IMR-90 (cell line): ENCODE measurements at regions not wholly inside any gene's neighbourhood (a gene's known extent, or its start where the extent isn't known, plus 50 kb on each side); places are given as distances from the start of the nearest gene placed in this dataset.

Experiments
- ATAC-seq: fragments of 200-7000 bp; cut with Tn5 transposase; 2 replicates; pipeline ENCODE4 v1.9.1; 2020; ENCODE audit warnings: low read depth, mild to moderate bottlenecking, moderate library complexity
- BruUV-seq: library from RNA; stranded (reverse); fragments of 400-500 nt; replicated peaks from 2 replicates; lab custom pipeline; 2021; lab: Mats Ljungman, UMichigan
- CTCF ChIA-PET: fragments of 300-600 bp; formaldehyde crosslinking; extraction: SDS; loops from one replicate; lab custom pipeline; 2021; ENCODE audit warnings: antibody characterized with exemption; lab: Yijun Ruan, JAX
- POLR2A ChIA-PET: fragments of 300-600 bp; sonication (Branson Sonifier 250); formaldehyde crosslinking; loops from one replicate; lab custom pipeline; 2022; ENCODE audit warnings: antibody characterized with exemption; ENCODE audit not compliant: unreplicated experiment; lab: Charles Lee
- DNase-seq: peaks from one replicate; pipeline ENCODE4 v3.0.0; 2013
- H2AFZ ChIP-seq: replicated peaks from 2 replicates; pipeline ENCODE3; 2013; ENCODE audit warnings: low read length, mild to moderate bottlenecking; ENCODE audit not compliant: poor library complexity
- H2AK5ac ChIP-seq: 2 replicates; pipeline ENCODE4 v1.6.1; 2013; ENCODE audit warnings: low read depth, low read length, inconsistent platforms
- H2AK9ac ChIP-seq: replicated peaks from 2 replicates; pipeline ENCODE3; 2013; ENCODE audit warnings: mild to moderate bottlenecking, low read depth, low read length, moderate library complexity; ENCODE audit not compliant: poor library complexity
- H2BK120ac ChIP-seq: 2 replicates; pipeline ENCODE4 v1.6.1; 2013; ENCODE audit warnings: low read depth, low read length, inconsistent platforms
- H2BK15ac ChIP-seq: 3 replicates; pipeline ENCODE4 v1.6.1; 2013; ENCODE audit warnings: low read depth, low read length, inconsistent platforms
- H2BK20ac ChIP-seq: 2 replicates; pipeline ENCODE4 v1.6.1; 2013; ENCODE audit warnings: low read depth, mild to moderate bottlenecking, inconsistent platforms, low read length, moderate library complexity
- H2BK5ac ChIP-seq: 2 replicates; pipeline ENCODE4 v1.6.1; 2013; ENCODE audit warnings: mild to moderate bottlenecking, low read depth, low read length, inconsistent platforms; ENCODE audit not compliant: poor library complexity, severe bottlenecking
- H3K14ac ChIP-seq: replicated peaks from 2 replicates; pipeline ENCODE4 v1.6.1; 2013; ENCODE audit warnings: low read depth, low read length, inconsistent platforms
- H3K18ac ChIP-seq: 2 replicates; pipeline ENCODE4 v1.6.1; 2013; ENCODE audit warnings: low read depth, low read length, control low read depth
- H3K23ac ChIP-seq: 2 replicates; pipeline ENCODE4 v1.6.1; 2013; ENCODE audit warnings: low read depth, low read length, inconsistent platforms
- H3K27ac ChIP-seq: 2 replicates; pipeline ENCODE4 v1.5.1; 2013; ENCODE audit warnings: mild to moderate bottlenecking, control low read depth, low read length; ENCODE audit not compliant: insufficient read depth
- H3K27me3 ChIP-seq: 2 replicates; pipeline ENCODE4 v1.6.1; 2013; ENCODE audit warnings: low read length; ENCODE audit not compliant: control insufficient read depth, insufficient read depth
- H3K36me3 ChIP-seq: 2 replicates; pipeline ENCODE4 v1.6.1; 2013; ENCODE audit warnings: low read length, mixed read lengths; ENCODE audit not compliant: control insufficient read depth, insufficient read depth
- H3K4ac ChIP-seq: 2 replicates; pipeline ENCODE4 v1.6.1; 2013; ENCODE audit warnings: low read depth, low read length, inconsistent platforms
- H3K4me1 ChIP-seq: 2 replicates; pipeline ENCODE4 v1.6.1; 2013; ENCODE audit warnings: low read length, mixed read lengths; ENCODE audit not compliant: control insufficient read depth, insufficient read depth
- H3K4me2 ChIP-seq: 2 replicates; pipeline ENCODE4 v1.6.1; 2013; ENCODE audit warnings: low read depth, mild to moderate bottlenecking, control low read depth, low read length, moderate library complexity
- H3K4me3 ChIP-seq: 2 replicates; pipeline ENCODE4 v1.5.1; 2013; ENCODE audit warnings: low read depth, mild to moderate bottlenecking, control low read depth, low read length, moderate library complexity; ENCODE audit not compliant: insufficient read depth
- H3K56ac ChIP-seq: 2 replicates; pipeline ENCODE4 v1.6.1; 2013; ENCODE audit warnings: low read length, inconsistent platforms; ENCODE audit not compliant: insufficient read depth; ENCODE audit errors: extremely low read depth
- H3K79me1 ChIP-seq, 2 experiments: 2 replicates each; pipeline ENCODE4 v1.6.1; 2013; ENCODE audit warnings: low read length in 2 of 2, inconsistent platforms in 1 of 2, low read depth in 1 of 2
- H3K9ac ChIP-seq: 2 replicates; pipeline ENCODE4 v1.6.1; 2013; ENCODE audit warnings: low read depth, low read length, control low read depth
- H3K9me1 ChIP-seq: 2 replicates; pipeline ENCODE4 v1.6.1; 2013; ENCODE audit warnings: low read length, inconsistent platforms; ENCODE audit not compliant: insufficient read depth
- H3K9me3 ChIP-seq: 2 replicates; pipeline ENCODE4 v1.6.1; 2013; ENCODE audit warnings: low read length; ENCODE audit not compliant: control insufficient read depth, insufficient read depth
- H4K20me1 ChIP-seq: 2 replicates; pipeline ENCODE4 v1.6.1; 2013; ENCODE audit warnings: low read length, inconsistent platforms; ENCODE audit not compliant: insufficient read depth
- H4K5ac ChIP-seq: 2 replicates; pipeline ENCODE4 v1.6.1; 2013; ENCODE audit warnings: mild to moderate bottlenecking, low read depth, low read length, control low read depth
- H4K8ac ChIP-seq, 2 experiments: 2 replicates each; pipeline ENCODE4 v1.6.1; 2013; ENCODE audit warnings: low read depth in 2 of 2, low read length in 2 of 2, control low read depth in 1 of 2, inconsistent platforms in 1 of 2
- H4K91ac ChIP-seq: 2 replicates; pipeline ENCODE4 v1.6.1; 2013; ENCODE audit warnings: low read depth, low read length, inconsistent platforms; ENCODE audit not compliant: insufficient read depth
- RAD21 ChIP-seq: IDR thresholded peaks from 2 replicates; pipeline ENCODE4 v1.6.1; 2012; ENCODE audit warnings: low read length, improper control_type of control experiment
- WGBS, 2 experiments: methylation state at CpG; one replicate each; pipeline versions ENCODE4 v1.1.5 to v1.1.7; 2013; ENCODE audit warnings: missing lambda C conversion rate in 2 of 2; ENCODE audit not compliant: insufficient read length in 1 of 2; ENCODE audit errors: extremely low coverage in 2 of 2; 5-methylcytosine and 5-hydroxymethylcytosine counted together
- dilution Hi-C: fragments of 300-500 bp; cut with HindIII; formaldehyde crosslinking; loops from one replicate; pipeline ENCODE4 v1.14.3; 2018; ENCODE audit warnings: low sequenced_read_pairs; ENCODE audit not compliant: unreplicated experiment
- in situ Hi-C: fragments of 300-500 bp; cut with MboI; formaldehyde crosslinking; loops from 3 replicates; pipeline ENCODE4 v1.14.3; 2019; ENCODE audit warnings: low sequenced_read_pairs, inconsistent platforms, mixed read lengths
- intact Hi-C: fragments of 100-400 bp; cut with micrococcal nuclease; formaldehyde crosslinking; loops from 2 replicates; pipeline ENCODE4 v1.10.0; 2022
- TF ChIP-seq, protein P1 (sequence below): fragments of 150-350 bp; IDR thresholded peaks from 2 replicates; pipeline ENCODE4 v1.6.1; 2017; ENCODE audit warnings: mild to moderate bottlenecking, antibody characterized with exemption, low read length, low read depth

DNA sequence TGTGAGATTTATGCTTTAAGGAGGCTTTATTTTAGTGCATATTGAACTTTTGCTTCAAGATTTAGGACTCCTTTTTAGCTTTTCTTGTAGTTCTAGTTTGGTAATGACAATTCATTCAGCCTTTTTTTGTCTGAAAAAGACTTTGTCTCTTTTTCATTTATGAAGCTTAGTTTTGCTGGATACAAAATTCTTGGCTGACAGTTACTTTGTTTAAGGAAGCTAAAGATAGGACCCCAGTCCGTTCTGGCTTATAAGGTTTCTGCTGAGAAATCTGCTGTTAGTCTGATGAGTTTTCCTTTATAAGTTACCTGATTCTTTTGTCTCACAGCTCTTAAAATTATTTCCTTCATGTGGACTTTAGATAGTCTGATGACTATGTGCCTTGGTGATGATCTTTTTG lies 142.8 kb upstream of the B3GAT2 start:
- CTCF ChIA-PET = no interaction called here
- no peaks in the 10 kb centered on the region for H3K9me1 ChIP-seq
- H3K23ac ChIP-seq = no peak overlapping the region
- H3K14ac ChIP-seq = no peak overlapping the region
- no peak overlapping the region for H2BK120ac ChIP-seq
- H2AK5ac ChIP-seq = no peak overlapping the region
- no peak overlapping the region for H2AFZ ChIP-seq
- no peak overlapping the region for H3K4me3 ChIP-seq
- H3K79me1 ChIP-seq = no peaks in the 10 kb centered on the region
- H2BK20ac ChIP-seq = no peak overlapping the region
- WGBS, 2 experiments = no CpG with 5 or more reads among the region's 1 CpG
- no peaks in the 10 kb centered on the region for H3K9me3 ChIP-seq
- TF ChIP-seq RAD21 = no peak
- TF ChIP-seq, protein P1, sequence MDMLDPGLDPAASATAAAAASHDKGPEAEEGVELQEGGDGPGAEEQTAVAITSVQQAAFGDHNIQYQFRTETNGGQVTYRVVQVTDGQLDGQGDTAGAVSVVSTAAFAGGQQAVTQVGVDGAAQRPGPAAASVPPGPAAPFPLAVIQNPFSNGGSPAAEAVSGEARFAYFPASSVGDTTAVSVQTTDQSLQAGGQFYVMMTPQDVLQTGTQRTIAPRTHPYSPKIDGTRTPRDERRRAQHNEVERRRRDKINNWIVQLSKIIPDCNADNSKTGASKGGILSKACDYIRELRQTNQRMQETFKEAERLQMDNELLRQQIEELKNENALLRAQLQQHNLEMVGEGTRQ = no peak
- H3K27me3 ChIP-seq = peaks cover 1% of the 10 kb centered on the region
- H3K4me2 ChIP-seq = no peak overlapping the region
- dilution Hi-C loops (no loop called here), intact Hi-C loops (no loop called here), in situ Hi-C loops (no loop called here)
- POLR2A ChIA-PET = no interaction called here
- ATAC-seq = no peak
- no peaks in the 10 kb centered on the region for H3K36me3 ChIP-seq
- H4K8ac ChIP-seq = no peak overlapping the region
- H3K4me1 ChIP-seq = no peaks in the 10 kb centered on the region
- no peak for DNase-seq
- H3K56ac ChIP-seq = no peak overlapping the region
- H2AK9ac ChIP-seq = no peak overlapping the region
- H3K18ac ChIP-seq = no peak overlapping the region
- no peak overlapping the region for H3K4ac ChIP-seq
- H4K5ac ChIP-seq = no peak overlapping the region
- H4K91ac ChIP-seq = no peak overlapping the region
- BruUV-seq = no TSS peak
- no peak overlapping the region for H3K9ac ChIP-seq
- no peak overlapping the region for H2BK5ac ChIP-seq
- no peaks in the 10 kb centered on the region for H4K20me1 ChIP-seq
- H2BK15ac ChIP-seq = no peak overlapping the region
- H3K27ac ChIP-seq = no peak overlapping the region
